ENCODE measurements at regions not wholly inside any gene's neighbourhood (a gene's known extent, or its start where the extent isn't known, plus 50 kb on each side); places are given as distances from the start of the nearest gene placed in this dataset.

- TF ChIP-seq SMARCA5 (IDR thresholded peaks at IDR 0.05) (no peak), E2F8 (IDR thresholded peaks at IDR 0.05; ENCODE audit: low read depth, partially characterized antibody) (no peak), JUND (IDR thresholded peaks at IDR 0.05; ENCODE audit: low read depth, low read length) (no peak), POLR2AphosphoS2 (IDR thresholded peaks at IDR 0.05; ENCODE audit: low read depth, low read length) (no peak), CTCF (IDR thresholded peaks at IDR 0.05 in 2 of 3, conservative IDR thresholded peaks at IDR 0.05 in 1 of 3; ENCODE audit: control insufficient read depth in 2 of 3, extremely low read depth in 1 of 3, insufficient read depth in 1 of 3, low read depth in 3 of 3, low read length in 3 of 3) (no peak), POU2F2 (IDR thresholded peaks at IDR 0.05; ENCODE audit: borderline replicate concordance, low read depth, low read length) (no peak), EP300 (IDR thresholded peaks at IDR 0.05; ENCODE audit: borderline replicate concordance in 1 of 2, control insufficient read depth in 1 of 2, low read depth in 2 of 2, low read length in 2 of 2) (no peak), RAD51 (IDR thresholded peaks at IDR 0.05) (no peak)
These were observed 54.3 kb upstream of the PPP2R2D start for GRCh38 chr10:131846240-131847101.
